Esophagus squamous epithelium (tissue), 4 donors: ENCODE measurements at regions not wholly inside any gene's neighbourhood (a gene's known extent, or its start where the extent isn't known, plus 50 kb on each side); places are given as distances from the start of the nearest gene placed in this dataset.

Experiments used
- CTCF ChIP-seq, 6 experiments: fragments of 450-650 bp in 4 of 6; fragments of 200-600 bp in 2 of 6; sonication (generic) in 2 of 6; IDR thresholded peaks; one replicate each; pipeline ENCODE4 v1.5.1; 2016 to 2019; ENCODE audit warnings: antibody characterized with exemption in 6 of 6, mild to moderate bottlenecking in 4 of 6, moderate library complexity in 4 of 6
- POLR2A ChIP-seq, 4 donors: fragments of 450-650 bp; IDR thresholded peaks; one replicate each; pipeline ENCODE4 v1.6.1; 2017; ENCODE audit warnings: antibody characterized with exemption in 4 of 4, mild to moderate bottlenecking in 4 of 4, moderate library complexity in 3 of 4

DNA sequence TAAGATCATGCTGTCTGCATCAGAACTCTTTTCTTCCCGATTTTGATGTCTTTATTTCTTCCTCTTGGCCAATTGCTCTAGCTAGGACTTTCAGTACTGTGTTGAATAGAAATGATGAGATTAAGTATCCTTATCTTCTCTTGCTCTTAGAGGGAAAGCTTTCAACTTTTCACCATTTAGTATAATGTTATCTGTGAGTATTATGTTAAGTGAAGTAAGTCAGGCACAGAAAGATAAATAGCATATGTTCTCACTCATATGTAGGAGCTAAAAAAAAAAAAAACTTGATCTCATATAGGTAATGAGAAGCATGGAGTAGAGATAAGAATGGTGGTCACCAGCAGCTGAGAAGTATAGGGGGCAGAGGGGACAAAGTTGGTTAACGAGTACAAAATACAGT lies 1089.5 kb downstream of the TDRD15 start:
- TF ChIP-seq POLR2A (IDR thresholded peaks at IDR 0.05), result no peak
- TF ChIP-seq CTCF (IDR thresholded peaks at IDR 0.05), result no peak
